ENCODE measurements at regions not wholly inside any gene's neighbourhood (a gene's known extent, or its start where the extent isn't known, plus 50 kb on each side); places are given as distances from the start of the nearest gene placed in this dataset.

- DNase-seq (ENCODE audit: low read depth in 2 of 3, low spot score in 1 of 3), result no peak
Observed at GRCh38 chr4:107114059-107114458, 77.9 kb upstream of the DKK2 start.

GRCh38 chr4:107098401-107098800, 62.3 kb upstream of the DKK2 start:
- no peak for DNase-seq (ENCODE audit: low read depth in 2 of 3, low spot score in 1 of 3)

DNA sequence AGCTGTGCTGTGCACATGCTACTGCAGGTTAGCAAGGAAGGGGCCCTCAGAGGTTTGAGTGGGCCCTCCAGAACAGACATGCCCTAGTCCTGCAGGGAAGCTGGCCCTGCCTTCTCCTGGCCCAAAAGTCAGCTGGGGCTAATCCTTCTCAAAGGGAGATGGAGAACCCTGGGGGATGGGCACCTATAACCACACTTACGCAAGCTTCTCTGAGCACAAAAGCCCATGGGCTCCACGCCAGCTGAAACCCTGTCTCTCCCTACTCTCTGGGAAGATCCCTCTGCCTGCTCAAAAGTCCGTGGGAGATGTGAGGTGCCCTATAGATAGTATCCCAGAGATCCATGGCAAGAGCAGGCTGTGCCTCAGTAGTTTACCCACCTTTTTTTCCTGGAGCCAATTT, 58.9 kb upstream of the DKK2 start:
- DNase-seq (ENCODE audit: low read depth in 2 of 3, low spot score in 1 of 3), result no peak

DNA sequence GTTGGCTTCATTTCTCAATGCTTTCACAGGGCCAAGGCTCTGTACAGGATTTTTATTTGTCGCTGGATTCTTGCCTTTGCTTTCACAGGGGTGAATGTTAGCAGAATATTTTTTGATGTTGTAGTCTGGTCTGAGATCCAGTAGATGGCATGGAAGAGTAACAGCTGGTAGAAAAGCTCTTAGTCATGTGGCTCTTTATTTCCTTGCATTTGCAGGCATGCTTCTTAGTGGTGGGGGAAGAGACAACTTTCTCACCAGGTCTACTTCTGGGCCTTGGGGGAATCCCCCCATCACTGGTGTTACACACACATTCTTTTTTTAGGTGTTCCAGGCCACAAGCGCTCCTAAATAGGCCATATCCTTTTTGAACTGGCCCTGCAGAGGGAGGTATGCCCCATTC, 58.2 kb upstream of the DKK2 start:
- DNase-seq (ENCODE audit: low read depth in 2 of 3, low spot score in 1 of 3), result no peak
